ENCODE measurements at regions not wholly inside any gene's neighbourhood (a gene's known extent, or its start where the extent isn't known, plus 50 kb on each side); places are given as distances from the start of the nearest gene placed in this dataset.

DNA sequence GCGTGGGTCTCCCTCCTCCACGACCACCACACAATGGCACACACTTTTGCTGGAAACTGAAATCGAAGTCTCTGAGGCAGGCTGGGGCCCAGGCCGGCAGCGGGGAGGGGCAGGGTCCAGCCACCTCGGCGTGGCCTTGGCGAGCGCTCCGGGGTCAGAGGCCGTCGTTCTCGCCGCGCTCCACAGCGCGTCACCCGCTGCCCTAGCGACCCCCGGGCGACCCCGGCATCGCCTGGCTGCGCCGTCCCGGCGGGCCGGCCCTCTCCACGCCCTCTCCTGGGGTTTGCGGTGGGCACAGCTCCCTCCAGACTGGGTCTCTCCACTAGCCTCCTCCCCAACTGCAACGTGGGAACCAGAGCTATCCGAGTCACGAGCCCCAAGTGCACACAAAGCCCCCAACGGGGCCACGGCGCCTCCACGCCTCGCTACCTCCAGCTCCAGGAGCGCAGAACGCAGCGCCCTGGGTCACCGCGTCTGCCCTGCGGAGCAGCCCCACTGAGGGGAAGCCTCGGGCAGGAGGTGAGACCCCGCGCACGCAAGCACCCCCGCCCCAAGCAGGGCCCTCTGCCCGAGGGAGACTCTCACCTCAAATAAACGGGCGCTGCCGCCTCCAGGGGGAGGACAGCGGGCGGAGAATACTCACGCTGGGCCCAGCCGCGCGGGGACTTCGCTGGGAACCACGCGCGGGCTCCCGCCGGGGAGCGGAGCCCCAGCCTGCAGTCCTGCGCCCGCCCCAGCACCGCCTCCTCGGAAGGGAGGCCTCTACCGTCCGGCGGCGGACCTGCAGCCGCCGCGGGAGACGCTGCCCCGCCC is 134.0 kb upstream of the BARHL2 start:
- Mint-ChIP-seq H3K4me3 (ENCODE audit: low read depth) (peak overlapping the region; percentile 78), H3K4me1 (ENCODE audit: low read depth) (peaks cover 7% of the 10 kb centered on the region), H3K27ac (no peak overlapping the region), H3K36me3 (ENCODE audit: insufficient read depth) (no peaks in the 10 kb centered on the region), H3K9me3 (ENCODE audit: low read depth) (no peaks in the 10 kb centered on the region), H3K27me3 (peaks cover 58% of the 10 kb centered on the region)
- TF ChIP-seq, protein P1, sequence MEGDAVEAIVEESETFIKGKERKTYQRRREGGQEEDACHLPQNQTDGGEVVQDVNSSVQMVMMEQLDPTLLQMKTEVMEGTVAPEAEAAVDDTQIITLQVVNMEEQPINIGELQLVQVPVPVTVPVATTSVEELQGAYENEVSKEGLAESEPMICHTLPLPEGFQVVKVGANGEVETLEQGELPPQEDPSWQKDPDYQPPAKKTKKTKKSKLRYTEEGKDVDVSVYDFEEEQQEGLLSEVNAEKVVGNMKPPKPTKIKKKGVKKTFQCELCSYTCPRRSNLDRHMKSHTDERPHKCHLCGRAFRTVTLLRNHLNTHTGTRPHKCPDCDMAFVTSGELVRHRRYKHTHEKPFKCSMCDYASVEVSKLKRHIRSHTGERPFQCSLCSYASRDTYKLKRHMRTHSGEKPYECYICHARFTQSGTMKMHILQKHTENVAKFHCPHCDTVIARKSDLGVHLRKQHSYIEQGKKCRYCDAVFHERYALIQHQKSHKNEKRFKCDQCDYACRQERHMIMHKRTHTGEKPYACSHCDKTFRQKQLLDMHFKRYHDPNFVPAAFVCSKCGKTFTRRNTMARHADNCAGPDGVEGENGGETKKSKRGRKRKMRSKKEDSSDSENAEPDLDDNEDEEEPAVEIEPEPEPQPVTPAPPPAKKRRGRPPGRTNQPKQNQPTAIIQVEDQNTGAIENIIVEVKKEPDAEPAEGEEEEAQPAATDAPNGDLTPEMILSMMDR (IDR thresholded peaks at IDR 0.05; ENCODE audit: unreplicated experiment) = peak; percentile 84
- DNase-seq (ENCODE audit: low spot score, unreplicated experiment) = peak; percentile 70

DNA sequence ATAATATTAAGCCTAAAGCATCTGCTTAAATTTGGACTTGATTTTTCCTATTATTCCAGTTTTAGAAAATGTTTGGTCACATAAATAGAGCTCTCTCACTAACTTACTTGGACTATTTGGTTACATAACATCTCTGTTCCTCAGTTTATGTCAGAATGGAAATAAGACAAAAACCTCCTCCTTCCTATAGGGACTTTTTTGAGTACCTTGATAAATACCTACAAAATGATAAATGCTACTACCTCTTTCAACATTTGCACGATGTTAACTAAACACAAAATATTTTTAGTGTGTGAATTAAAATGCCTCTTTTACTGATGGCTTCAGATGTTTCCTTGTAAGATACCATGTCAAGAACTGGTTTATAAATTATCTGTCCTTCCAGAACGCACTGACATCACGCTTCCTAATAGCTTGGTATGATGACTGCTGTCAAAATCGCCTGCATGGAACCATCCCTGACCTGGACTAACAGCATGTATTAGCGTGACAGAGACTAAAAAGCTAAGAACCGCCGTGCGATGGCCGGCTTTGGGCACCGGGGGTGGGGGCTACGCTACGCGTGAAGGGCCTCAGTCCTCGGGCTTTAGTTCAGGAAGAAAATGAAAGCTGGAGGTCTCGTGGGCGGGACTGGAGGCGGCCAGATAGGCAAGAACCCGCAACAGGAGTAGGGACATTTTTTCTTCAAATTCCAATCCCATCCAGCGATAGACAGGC is 133.2 kb upstream of the BARHL2 start:
- Mint-ChIP-seq H3K27ac (no peak overlapping the region), H3K36me3 (ENCODE audit: insufficient read depth) (no peaks in the 10 kb centered on the region)
- DNase-seq (ENCODE audit: low spot score, unreplicated experiment) = no peak

DNA sequence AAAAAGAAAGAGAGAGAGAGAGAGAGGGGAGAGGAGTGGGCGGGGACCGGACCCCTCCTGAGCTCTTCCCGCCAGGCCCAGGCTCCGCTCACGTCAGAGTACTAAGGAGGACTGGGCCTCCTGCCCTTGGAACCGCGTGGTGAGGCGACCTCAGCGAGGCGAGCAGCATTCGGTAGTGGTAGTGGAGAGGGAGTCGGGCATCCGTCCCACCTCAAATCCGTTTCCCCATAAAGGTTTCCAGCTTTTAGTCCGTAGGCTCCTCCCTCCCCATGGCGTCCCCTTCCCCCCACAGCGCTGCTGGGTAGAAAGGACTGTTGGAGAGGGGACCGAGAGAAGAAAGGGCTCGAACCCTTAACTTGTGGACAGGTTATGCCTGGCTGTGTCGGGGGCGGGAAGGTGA is 124.4 kb upstream of the BARHL2 start:
- H3K27me3 Mint-ChIP-seq = peaks cover 93% of the 10 kb centered on the region
- H3K4me1 Mint-ChIP-seq (ENCODE audit: low read depth) = peaks cover 14% of the 10 kb centered on the region
- TF ChIP-seq, protein P1 (IDR thresholded peaks at IDR 0.05; ENCODE audit: unreplicated experiment) = no peak
- no peaks in the 10 kb centered on the region for H3K36me3 Mint-ChIP-seq (ENCODE audit: insufficient read depth)
- no peak for DNase-seq (ENCODE audit: low spot score, unreplicated experiment)
- no peak overlapping the region for H3K27ac Mint-ChIP-seq
- H3K9me3 Mint-ChIP-seq (ENCODE audit: low read depth) = no peaks in the 10 kb centered on the region
- no peak overlapping the region for H3K4me3 Mint-ChIP-seq (ENCODE audit: low read depth)

More for the DNA sequence above, 133.2 kb upstream of the BARHL2 start:
- TF ChIP-seq, protein P1 (IDR thresholded peaks at IDR 0.05; ENCODE audit: unreplicated experiment) = no peak
- peaks cover 66% of the 10 kb centered on the region for H3K27me3 Mint-ChIP-seq
- no peaks in the 10 kb centered on the region for H3K9me3 Mint-ChIP-seq (ENCODE audit: low read depth)
- H3K4me1 Mint-ChIP-seq (ENCODE audit: low read depth) = peaks cover 5% of the 10 kb centered on the region
- peak overlapping the region; percentile 78 for H3K4me3 Mint-ChIP-seq (ENCODE audit: low read depth)

DNA sequence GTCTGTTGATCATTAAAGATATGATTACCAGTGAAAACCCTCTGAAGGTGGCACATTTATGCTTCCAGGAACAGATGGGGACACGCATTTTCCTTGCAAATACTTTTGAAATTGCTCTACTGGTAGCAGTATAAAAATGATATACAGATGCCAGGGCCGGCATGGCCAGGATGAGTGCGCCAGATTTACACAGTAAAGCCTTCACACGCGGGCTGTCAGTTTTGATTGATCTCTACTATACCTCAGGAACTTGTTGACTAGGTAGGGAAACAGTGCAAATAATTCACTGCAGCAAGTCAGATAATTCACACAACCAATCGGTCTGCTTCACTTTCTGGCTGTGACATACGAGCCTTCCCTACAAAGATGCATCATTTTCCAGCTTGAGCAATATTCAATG is 123.2 kb upstream of the BARHL2 start:
- Mint-ChIP-seq H3K27ac (no peak overlapping the region), H3K4me1 (ENCODE audit: low read depth) (peaks cover 14% of the 10 kb centered on the region), H3K27me3 (peaks cover 91% of the 10 kb centered on the region), H3K4me3 (ENCODE audit: low read depth) (no peak overlapping the region), H3K36me3 (ENCODE audit: insufficient read depth) (no peaks in the 10 kb centered on the region), H3K9me3 (ENCODE audit: low read depth) (no peaks in the 10 kb centered on the region)
- no peak for DNase-seq (ENCODE audit: low spot score, unreplicated experiment)
- TF ChIP-seq, protein P1 (IDR thresholded peaks at IDR 0.05; ENCODE audit: unreplicated experiment) = no peak

DNA sequence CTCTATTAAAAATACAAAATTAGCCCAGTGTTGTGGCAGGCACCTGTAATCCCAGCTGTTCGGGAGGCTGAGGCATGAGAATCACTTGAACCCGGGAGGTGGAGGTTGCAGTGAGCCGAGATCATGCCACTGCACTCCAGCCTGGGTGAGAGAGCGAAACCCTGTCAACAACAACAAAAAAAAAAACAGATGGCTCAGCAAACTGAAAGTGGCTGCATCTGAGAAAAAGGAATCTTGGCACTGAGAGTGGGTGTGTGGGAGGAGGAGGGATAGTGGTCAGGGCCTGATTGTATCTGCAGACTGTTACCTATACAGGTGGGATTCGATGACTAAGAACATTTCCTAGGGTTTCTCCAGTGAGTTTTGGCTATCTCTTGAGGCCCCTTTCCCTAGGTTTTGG is 122.2 kb upstream of the BARHL2 start:
- Mint-ChIP-seq H3K27ac (no peak overlapping the region), H3K36me3 (ENCODE audit: insufficient read depth) (no peaks in the 10 kb centered on the region), H3K27me3 (peaks cover 91% of the 10 kb centered on the region), H3K4me1 (ENCODE audit: low read depth) (peaks cover 17% of the 10 kb centered on the region), H3K9me3 (ENCODE audit: low read depth) (no peaks in the 10 kb centered on the region), H3K4me3 (ENCODE audit: low read depth) (no peak overlapping the region)
- TF ChIP-seq, protein P1 (IDR thresholded peaks at IDR 0.05; ENCODE audit: unreplicated experiment) = no peak
- no peak for DNase-seq (ENCODE audit: low spot score, unreplicated experiment)

Measured in progenitor cell of endocrine pancreas (in vitro differentiated cells).